WTC11 (cell line): ENCODE measurements at regions not wholly inside any gene's neighbourhood (a gene's known extent, or its start where the extent isn't known, plus 50 kb on each side); places are given as distances from the start of the nearest gene placed in this dataset.

Experiments
- FOXP1 ChIP-seq: sonication (generic); formaldehyde crosslinking; IDR thresholded peaks from 2 replicates; pipeline ENCODE4 v1.8.0; 2022; ENCODE audit warnings: missing genetic modification reagents, mild to moderate bottlenecking, moderate library complexity, borderline replicate concordance
- MXD4 ChIP-seq: fragments of 250-450 bp; sonication (Bioruptor Pico); IDR thresholded peaks from 2 replicates; pipeline ENCODE4 v1.8.0; 2021; ENCODE audit warnings: mild to moderate bottlenecking, moderate library complexity, borderline replicate concordance
- OVOL2 ChIP-seq: fragments of 250-450 bp; sonication (Bioruptor Pico); IDR thresholded peaks from 2 replicates; pipeline ENCODE4 v1.9.0; 2021; ENCODE audit warnings: mild to moderate bottlenecking, borderline replicate concordance
- RELA ChIP-seq: sonication (generic); formaldehyde crosslinking; IDR thresholded peaks from 2 replicates; pipeline ENCODE4 v1.8.1; 2022; ENCODE audit warnings: missing genetic modification reagents, mild to moderate bottlenecking, borderline replicate concordance
- TF ChIP-seq, protein P1 (sequence below): fragments of 200-600 bp; IDR thresholded peaks from 2 replicates; pipeline ENCODE4 v1.8.0; 2022; ENCODE audit warnings: antibody characterized with exemption
- TF ChIP-seq, protein P2 (sequence below): sonication (generic); formaldehyde crosslinking; IDR thresholded peaks from 2 replicates; pipeline ENCODE4 v1.8.1; 2023; ENCODE audit warnings: mild to moderate bottlenecking, missing genetic modification reagents
- TF ChIP-seq, protein P3 (sequence below): sonication (generic); formaldehyde crosslinking; IDR thresholded peaks from 2 replicates; pipeline ENCODE4 v1.8.0; 2023; ENCODE audit warnings: mild to moderate bottlenecking, missing genetic modification reagents
- TF ChIP-seq, protein P4 (sequence below): sonication (generic); formaldehyde crosslinking; IDR thresholded peaks from 2 replicates; pipeline ENCODE4 v1.8.0; 2022; ENCODE audit warnings: missing genetic modification reagents
- TF ChIP-seq, protein P5 (sequence below): sonication (generic); formaldehyde crosslinking; IDR thresholded peaks from 2 replicates; pipeline ENCODE4 v1.8.0; 2022; ENCODE audit warnings: mild to moderate bottlenecking, missing genetic modification reagents
- TF ChIP-seq, protein P6 (sequence below): sonication (generic); formaldehyde crosslinking; IDR thresholded peaks from 2 replicates; pipeline ENCODE4 v1.8.1; 2023; ENCODE audit warnings: mild to moderate bottlenecking, missing genetic modification reagents

DNA sequence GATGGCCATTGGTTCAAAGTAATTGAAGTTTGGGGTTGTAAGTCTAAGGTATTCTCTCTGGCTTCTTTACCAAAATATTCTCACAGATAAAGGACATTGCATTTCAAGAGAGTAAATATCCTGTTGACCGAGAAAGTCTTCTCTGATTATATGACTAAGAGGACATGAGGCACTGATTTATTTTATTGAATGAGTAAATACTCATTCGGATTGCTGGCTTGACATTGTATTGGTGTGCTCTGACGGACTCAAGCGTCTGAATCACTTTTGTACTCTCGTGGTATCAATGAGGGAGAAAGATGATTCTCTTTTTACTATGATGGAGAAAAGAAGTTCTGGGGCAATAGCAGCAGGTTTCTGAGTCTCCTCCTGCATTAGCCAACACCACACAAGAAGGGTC lies 205.3 kb upstream of the RRP15 start:
- TF ChIP-seq, protein P1, sequence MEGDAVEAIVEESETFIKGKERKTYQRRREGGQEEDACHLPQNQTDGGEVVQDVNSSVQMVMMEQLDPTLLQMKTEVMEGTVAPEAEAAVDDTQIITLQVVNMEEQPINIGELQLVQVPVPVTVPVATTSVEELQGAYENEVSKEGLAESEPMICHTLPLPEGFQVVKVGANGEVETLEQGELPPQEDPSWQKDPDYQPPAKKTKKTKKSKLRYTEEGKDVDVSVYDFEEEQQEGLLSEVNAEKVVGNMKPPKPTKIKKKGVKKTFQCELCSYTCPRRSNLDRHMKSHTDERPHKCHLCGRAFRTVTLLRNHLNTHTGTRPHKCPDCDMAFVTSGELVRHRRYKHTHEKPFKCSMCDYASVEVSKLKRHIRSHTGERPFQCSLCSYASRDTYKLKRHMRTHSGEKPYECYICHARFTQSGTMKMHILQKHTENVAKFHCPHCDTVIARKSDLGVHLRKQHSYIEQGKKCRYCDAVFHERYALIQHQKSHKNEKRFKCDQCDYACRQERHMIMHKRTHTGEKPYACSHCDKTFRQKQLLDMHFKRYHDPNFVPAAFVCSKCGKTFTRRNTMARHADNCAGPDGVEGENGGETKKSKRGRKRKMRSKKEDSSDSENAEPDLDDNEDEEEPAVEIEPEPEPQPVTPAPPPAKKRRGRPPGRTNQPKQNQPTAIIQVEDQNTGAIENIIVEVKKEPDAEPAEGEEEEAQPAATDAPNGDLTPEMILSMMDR: no peak
- TF ChIP-seq MXD4 (CRISPR knock-in tag) (no peak), RELA (CRISPR knock-in tag) (no peak), OVOL2 (CRISPR knock-in tag) (no peak), FOXP1 (CRISPR knock-in tag) (no peak)
- TF ChIP-seq, protein P2, sequence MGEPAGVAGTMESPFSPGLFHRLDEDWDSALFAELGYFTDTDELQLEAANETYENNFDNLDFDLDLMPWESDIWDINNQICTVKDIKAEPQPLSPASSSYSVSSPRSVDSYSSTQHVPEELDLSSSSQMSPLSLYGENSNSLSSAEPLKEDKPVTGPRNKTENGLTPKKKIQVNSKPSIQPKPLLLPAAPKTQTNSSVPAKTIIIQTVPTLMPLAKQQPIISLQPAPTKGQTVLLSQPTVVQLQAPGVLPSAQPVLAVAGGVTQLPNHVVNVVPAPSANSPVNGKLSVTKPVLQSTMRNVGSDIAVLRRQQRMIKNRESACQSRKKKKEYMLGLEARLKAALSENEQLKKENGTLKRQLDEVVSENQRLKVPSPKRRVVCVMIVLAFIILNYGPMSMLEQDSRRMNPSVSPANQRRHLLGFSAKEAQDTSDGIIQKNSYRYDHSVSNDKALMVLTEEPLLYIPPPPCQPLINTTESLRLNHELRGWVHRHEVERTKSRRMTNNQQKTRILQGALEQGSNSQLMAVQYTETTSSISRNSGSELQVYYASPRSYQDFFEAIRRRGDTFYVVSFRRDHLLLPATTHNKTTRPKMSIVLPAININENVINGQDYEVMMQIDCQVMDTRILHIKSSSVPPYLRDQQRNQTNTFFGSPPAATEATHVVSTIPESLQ (CRISPR knock-in tag): no peak
- TF ChIP-seq, protein P3, sequence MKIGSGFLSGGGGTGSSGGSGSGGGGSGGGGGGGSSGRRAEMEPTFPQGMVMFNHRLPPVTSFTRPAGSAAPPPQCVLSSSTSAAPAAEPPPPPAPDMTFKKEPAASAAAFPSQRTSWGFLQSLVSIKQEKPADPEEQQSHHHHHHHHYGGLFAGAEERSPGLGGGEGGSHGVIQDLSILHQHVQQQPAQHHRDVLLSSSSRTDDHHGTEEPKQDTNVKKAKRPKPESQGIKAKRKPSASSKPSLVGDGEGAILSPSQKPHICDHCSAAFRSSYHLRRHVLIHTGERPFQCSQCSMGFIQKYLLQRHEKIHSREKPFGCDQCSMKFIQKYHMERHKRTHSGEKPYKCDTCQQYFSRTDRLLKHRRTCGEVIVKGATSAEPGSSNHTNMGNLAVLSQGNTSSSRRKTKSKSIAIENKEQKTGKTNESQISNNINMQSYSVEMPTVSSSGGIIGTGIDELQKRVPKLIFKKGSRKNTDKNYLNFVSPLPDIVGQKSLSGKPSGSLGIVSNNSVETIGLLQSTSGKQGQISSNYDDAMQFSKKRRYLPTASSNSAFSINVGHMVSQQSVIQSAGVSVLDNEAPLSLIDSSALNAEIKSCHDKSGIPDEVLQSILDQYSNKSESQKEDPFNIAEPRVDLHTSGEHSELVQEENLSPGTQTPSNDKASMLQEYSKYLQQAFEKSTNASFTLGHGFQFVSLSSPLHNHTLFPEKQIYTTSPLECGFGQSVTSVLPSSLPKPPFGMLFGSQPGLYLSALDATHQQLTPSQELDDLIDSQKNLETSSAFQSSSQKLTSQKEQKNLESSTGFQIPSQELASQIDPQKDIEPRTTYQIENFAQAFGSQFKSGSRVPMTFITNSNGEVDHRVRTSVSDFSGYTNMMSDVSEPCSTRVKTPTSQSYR (CRISPR knock-in tag): no peak
- TF ChIP-seq, protein P4, sequence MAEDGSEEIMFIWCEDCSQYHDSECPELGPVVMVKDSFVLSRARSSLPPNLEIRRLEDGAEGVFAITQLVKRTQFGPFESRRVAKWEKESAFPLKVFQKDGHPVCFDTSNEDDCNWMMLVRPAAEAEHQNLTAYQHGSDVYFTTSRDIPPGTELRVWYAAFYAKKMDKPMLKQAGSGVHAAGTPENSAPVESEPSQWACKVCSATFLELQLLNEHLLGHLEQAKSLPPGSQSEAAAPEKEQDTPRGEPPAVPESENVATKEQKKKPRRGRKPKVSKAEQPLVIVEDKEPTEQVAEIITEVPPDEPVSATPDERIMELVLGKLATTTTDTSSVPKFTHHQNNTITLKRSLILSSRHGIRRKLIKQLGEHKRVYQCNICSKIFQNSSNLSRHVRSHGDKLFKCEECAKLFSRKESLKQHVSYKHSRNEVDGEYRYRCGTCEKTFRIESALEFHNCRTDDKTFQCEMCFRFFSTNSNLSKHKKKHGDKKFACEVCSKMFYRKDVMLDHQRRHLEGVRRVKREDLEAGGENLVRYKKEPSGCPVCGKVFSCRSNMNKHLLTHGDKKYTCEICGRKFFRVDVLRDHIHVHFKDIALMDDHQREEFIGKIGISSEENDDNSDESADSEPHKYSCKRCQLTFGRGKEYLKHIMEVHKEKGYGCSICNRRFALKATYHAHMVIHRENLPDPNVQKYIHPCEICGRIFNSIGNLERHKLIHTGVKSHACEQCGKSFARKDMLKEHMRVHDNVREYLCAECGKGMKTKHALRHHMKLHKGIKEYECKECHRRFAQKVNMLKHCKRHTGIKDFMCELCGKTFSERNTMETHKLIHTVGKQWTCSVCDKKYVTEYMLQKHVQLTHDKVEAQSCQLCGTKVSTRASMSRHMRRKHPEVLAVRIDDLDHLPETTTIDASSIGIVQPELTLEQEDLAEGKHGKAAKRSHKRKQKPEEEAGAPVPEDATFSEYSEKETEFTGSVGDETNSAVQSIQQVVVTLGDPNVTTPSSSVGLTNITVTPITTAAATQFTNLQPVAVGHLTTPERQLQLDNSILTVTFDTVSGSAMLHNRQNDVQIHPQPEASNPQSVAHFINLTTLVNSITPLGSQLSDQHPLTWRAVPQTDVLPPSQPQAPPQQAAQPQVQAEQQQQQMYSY (CRISPR knock-in tag): no peak
- TF ChIP-seq, protein P5, sequence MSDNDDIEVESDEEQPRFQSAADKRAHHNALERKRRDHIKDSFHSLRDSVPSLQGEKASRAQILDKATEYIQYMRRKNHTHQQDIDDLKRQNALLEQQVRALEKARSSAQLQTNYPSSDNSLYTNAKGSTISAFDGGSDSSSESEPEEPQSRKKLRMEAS (CRISPR knock-in tag): no peak
- TF ChIP-seq, protein P6, sequence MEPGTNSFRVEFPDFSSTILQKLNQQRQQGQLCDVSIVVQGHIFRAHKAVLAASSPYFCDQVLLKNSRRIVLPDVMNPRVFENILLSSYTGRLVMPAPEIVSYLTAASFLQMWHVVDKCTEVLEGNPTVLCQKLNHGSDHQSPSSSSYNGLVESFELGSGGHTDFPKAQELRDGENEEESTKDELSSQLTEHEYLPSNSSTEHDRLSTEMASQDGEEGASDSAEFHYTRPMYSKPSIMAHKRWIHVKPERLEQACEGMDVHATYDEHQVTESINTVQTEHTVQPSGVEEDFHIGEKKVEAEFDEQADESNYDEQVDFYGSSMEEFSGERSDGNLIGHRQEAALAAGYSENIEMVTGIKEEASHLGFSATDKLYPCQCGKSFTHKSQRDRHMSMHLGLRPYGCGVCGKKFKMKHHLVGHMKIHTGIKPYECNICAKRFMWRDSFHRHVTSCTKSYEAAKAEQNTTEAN (CRISPR knock-in tag): no peak
